Heart left ventricle (tissue), 13 donors: ENCODE measurements at regions not wholly inside any gene's neighbourhood (a gene's known extent, or its start where the extent isn't known, plus 50 kb on each side); places are given as distances from the start of the nearest gene placed in this dataset.
A peak's percentile ranks its signal among the peaks of the same experiment; 100 is the strongest.

Experiments used
- POLR2A ChIP-seq, 2 donors: fragments of 450-650 bp; IDR thresholded peaks; one replicate each; pipeline ENCODE4 v1.6.1; 2017; ENCODE audit warnings: antibody characterized with exemption in 2 of 2, mild to moderate bottlenecking in 2 of 2, moderate library complexity in 2 of 2
- TF ChIP-seq, protein P1 (sequence below), 12 donors: fragments of 200-600 bp; sonication (generic) in 4 of 12; IDR thresholded peaks; one replicate each; pipeline versions ENCODE4 v1.5.0 to v1.8.0; 2018 to 2022; ENCODE audit warnings: antibody characterized with exemption in 12 of 12, mild to moderate bottlenecking in 5 of 12
- donor health status: ischemic (EF 13 %, LVEDD 7.1; RV severe dilation, severe dysfunction).
- donor health status: DM: no; HTN: yes; CAD: no.
- donor health status: DM: no; HTN: no; CAD: no.
- donor health status: ischemic (EF 25% LVEDD 6.9; RV normal size, moderate dysfunction).
- donor health status: ischemic (EF 25% LVEDD 5.7; RV mildly dilated, moderate dysfunction).
- donor health status: ischemic (EF 35%, LVEDD 5.7; RV mildly dilated, moderate dysfunction).
- donor health status: nonischemic (EF 11% LVEDD 7.7; RV severe dilation, severe dysfunction).
- donor health status: DM: yes; HTN: yes; CAD: no.
- donor health status: PGD.
- donor health status: ischemic (EF 29% LVEDD 5.4; RV normal size, mild dysfunction).
- donor health status: nonischemic (EF 23%, LVEDD 6.1; RV moderate dilation, normal function).

DNA sequence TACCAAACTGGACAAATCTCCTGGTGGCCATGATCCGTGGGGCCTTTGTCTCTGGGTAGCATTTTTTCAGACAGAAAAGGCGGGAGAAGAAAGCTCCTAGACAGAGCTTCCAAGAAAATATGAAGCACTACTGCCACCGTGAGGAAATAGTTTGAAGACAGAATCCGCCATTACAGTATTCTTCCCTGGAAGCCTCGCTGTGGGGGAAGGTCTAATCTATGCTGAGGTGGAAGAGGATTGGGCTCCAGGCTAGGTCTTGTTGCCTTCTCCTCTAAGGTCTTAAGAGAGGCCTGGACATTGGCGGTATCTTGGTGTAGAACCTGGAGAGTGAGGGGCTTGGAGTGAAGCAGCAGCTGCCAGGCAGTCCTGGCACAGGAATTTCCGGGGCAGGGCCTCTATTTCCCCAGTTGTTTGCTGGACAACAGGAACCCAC is 218.9 kb downstream of the OR13H1 start:
- no peak for TF ChIP-seq POLR2A (IDR thresholded peaks at IDR 0.05)
- TF ChIP-seq, protein P1, sequence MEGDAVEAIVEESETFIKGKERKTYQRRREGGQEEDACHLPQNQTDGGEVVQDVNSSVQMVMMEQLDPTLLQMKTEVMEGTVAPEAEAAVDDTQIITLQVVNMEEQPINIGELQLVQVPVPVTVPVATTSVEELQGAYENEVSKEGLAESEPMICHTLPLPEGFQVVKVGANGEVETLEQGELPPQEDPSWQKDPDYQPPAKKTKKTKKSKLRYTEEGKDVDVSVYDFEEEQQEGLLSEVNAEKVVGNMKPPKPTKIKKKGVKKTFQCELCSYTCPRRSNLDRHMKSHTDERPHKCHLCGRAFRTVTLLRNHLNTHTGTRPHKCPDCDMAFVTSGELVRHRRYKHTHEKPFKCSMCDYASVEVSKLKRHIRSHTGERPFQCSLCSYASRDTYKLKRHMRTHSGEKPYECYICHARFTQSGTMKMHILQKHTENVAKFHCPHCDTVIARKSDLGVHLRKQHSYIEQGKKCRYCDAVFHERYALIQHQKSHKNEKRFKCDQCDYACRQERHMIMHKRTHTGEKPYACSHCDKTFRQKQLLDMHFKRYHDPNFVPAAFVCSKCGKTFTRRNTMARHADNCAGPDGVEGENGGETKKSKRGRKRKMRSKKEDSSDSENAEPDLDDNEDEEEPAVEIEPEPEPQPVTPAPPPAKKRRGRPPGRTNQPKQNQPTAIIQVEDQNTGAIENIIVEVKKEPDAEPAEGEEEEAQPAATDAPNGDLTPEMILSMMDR (IDR thresholded peaks at IDR 0.05), result peak in 5 of 12 donors; percentile 5 to 56 (median 46)
